ENCODE measurements at regions not wholly inside any gene's neighbourhood (a gene's known extent, or its start where the extent isn't known, plus 50 kb on each side); places are given as distances from the start of the nearest gene placed in this dataset. TPM values are rescaled to one million over a fixed set of nuclear protein-coding genes. Genes with fewer than 3 reads are reported as not detected.

DNA sequence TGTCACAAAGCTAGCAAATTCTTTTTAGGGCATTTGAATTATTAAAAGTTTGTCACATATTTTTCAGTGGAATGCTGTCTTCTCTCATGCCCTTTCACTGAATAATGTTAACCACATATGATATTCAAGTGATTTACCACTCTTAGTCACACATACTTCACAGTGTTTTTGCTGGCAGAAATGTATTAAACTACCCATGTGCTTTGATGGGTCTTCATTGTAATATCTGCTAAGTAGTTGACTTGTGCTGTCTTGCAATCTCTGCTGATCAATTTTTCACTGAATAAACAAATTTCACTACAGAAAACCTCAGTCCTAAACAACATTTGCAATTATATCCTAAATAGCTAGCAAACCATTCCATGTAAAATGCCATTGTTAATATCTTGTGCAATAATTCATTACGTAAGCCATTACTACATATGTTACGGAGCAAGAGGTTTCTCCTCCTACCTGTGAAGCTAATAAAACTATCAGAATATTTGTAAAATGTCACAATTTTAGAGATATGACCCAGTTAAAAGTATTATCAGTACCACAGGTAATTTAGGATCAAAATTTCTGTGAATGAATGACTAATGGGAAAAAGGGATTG lies 64.6 kb upstream of the LMO3 start:
- no peaks in the 10 kb centered on the region for H3K36me3 Mint-ChIP-seq (ENCODE audit: insufficient read depth, unreplicated experiment)
- BruUV-seq (replicated peaks): no TSS peak
- H3K4me3 Mint-ChIP-seq (ENCODE audit: unreplicated experiment): no peak overlapping the region
- POLR2A ChIA-PET: no interaction called here
- peaks cover 4% of the 10 kb centered on the region for H3K4me1 Mint-ChIP-seq (ENCODE audit: insufficient read depth, unreplicated experiment)
- no peak overlapping the region for H3K27ac Mint-ChIP-seq (ENCODE audit: low read depth, unreplicated experiment)
- intact Hi-C loops (cut with micrococcal nuclease): no loop called here
- TF ChIP-seq, protein P1, sequence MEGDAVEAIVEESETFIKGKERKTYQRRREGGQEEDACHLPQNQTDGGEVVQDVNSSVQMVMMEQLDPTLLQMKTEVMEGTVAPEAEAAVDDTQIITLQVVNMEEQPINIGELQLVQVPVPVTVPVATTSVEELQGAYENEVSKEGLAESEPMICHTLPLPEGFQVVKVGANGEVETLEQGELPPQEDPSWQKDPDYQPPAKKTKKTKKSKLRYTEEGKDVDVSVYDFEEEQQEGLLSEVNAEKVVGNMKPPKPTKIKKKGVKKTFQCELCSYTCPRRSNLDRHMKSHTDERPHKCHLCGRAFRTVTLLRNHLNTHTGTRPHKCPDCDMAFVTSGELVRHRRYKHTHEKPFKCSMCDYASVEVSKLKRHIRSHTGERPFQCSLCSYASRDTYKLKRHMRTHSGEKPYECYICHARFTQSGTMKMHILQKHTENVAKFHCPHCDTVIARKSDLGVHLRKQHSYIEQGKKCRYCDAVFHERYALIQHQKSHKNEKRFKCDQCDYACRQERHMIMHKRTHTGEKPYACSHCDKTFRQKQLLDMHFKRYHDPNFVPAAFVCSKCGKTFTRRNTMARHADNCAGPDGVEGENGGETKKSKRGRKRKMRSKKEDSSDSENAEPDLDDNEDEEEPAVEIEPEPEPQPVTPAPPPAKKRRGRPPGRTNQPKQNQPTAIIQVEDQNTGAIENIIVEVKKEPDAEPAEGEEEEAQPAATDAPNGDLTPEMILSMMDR (IDR thresholded peaks at IDR 0.05; ENCODE audit: unreplicated experiment): no peak
- no peaks in the 10 kb centered on the region for H3K27me3 Mint-ChIP-seq (ENCODE audit: insufficient read depth, unreplicated experiment)
- H3K9me3 Mint-ChIP-seq (ENCODE audit: unreplicated experiment): no peaks in the 10 kb centered on the region
- peak; percentile 33 for DNase-seq (ENCODE audit: unreplicated experiment)
- CTCF ChIA-PET: interaction anchor here (0.7 to 0.9 kb wide), 2 partner anchors 52 to 284 kb away, joined by 3 to 6 read pairs; no protein-coding TSS in a partner anchor

DNA sequence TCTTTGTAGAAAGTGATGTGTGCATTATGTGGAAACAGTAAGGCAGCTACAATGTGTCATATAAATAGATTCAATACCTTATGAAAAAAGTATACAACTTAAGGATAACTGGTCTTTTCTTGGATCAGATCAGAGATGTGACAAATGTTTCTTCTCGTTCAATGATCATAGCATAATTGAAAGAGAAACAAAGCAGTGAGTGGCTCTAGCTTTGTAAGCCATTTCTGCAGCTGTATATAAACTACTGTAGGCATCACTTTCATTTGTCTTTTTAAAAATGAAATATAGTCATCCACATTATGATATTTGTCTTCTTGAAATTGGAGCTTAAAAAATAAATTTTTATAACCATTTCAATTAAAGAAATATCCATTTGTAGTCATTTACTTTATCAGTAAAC lies 63.8 kb upstream of the LMO3 start:
- BruUV-seq (replicated peaks): no TSS peak
- Mint-ChIP-seq H3K4me3 (ENCODE audit: unreplicated experiment) (no peak overlapping the region), H3K9me3 (ENCODE audit: unreplicated experiment) (no peaks in the 10 kb centered on the region), H3K36me3 (ENCODE audit: insufficient read depth, unreplicated experiment) (no peaks in the 10 kb centered on the region), H3K27ac (ENCODE audit: low read depth, unreplicated experiment) (no peak overlapping the region), H3K27me3 (ENCODE audit: insufficient read depth, unreplicated experiment) (no peaks in the 10 kb centered on the region), H3K4me1 (ENCODE audit: insufficient read depth, unreplicated experiment) (peaks cover 4% of the 10 kb centered on the region)
- DNase-seq (ENCODE audit: unreplicated experiment): no peak
- TF ChIP-seq, protein P1 (IDR thresholded peaks at IDR 0.05; ENCODE audit: unreplicated experiment): no peak
- ChIA-PET CTCF (interaction anchor here (0.6 to 0.9 kb wide), 3 partner anchors 51 to 1014 kb away, joined by 3 to 6 read pairs (median 3); no protein-coding TSS in a partner anchor), POLR2A (no interaction called here)
- intact Hi-C loops (cut with micrococcal nuclease): no loop called here

DNA sequence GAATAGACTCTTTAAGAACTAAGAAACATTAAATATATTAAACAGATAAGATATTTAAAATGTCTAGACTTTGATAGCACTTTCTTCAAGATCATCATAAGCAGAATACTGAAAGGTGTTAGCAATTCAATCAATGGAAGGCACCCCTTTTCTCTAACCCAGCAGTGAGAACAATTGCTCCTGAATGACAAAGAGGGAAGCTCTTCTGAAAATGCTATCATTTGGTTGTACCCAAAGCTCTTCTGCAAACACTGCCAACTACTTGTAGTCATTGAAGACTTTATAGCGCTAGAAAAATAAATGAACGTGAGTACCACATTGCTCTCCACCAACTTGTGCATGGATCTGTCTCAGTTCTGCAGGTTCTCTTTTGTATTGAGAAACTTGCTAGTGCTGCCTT lies 62.2 kb upstream of the LMO3 start:
- H3K27ac Mint-ChIP-seq (ENCODE audit: low read depth, unreplicated experiment): no peak overlapping the region
- no peak overlapping the region for H3K4me3 Mint-ChIP-seq (ENCODE audit: unreplicated experiment)
- no peaks in the 10 kb centered on the region for H3K36me3 Mint-ChIP-seq (ENCODE audit: insufficient read depth, unreplicated experiment)
- TF ChIP-seq, protein P1 (IDR thresholded peaks at IDR 0.05; ENCODE audit: unreplicated experiment): no peak
- DNase-seq (ENCODE audit: unreplicated experiment): no peak
- H3K4me1 Mint-ChIP-seq (ENCODE audit: insufficient read depth, unreplicated experiment): peaks cover 4% of the 10 kb centered on the region
- no peaks in the 10 kb centered on the region for H3K9me3 Mint-ChIP-seq (ENCODE audit: unreplicated experiment)
- ChIA-PET CTCF (no interaction called here), POLR2A (no interaction called here)
- intact Hi-C loops (cut with micrococcal nuclease): no loop called here
- BruUV-seq (replicated peaks): no TSS peak
- H3K27me3 Mint-ChIP-seq (ENCODE audit: insufficient read depth, unreplicated experiment): no peaks in the 10 kb centered on the region

DNA sequence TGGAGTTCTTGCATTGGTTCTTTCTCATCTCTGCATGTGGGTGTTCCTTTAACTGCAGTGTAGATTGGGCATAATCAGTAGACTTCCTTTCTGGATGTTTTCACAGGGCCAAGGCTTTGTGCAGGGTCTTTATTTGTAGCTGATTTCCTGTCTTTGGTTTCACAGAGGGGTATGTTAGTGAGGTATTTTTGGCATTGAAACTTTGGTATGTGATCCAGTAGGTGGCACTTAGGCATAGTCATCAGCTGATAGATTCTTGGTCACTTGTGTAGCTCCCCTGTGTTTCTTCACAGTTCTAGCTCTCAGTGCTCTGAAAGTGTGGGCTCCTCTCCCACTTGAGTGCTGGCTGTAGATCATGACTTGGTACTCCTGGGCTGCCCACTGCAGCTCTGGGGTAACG lies 52.7 kb upstream of the LMO3 start:
- POLR2A ChIA-PET: no interaction called here
- Mint-ChIP-seq H3K27ac (ENCODE audit: low read depth, unreplicated experiment) (no peak overlapping the region), H3K27me3 (ENCODE audit: insufficient read depth, unreplicated experiment) (no peaks in the 10 kb centered on the region), H3K36me3 (ENCODE audit: insufficient read depth, unreplicated experiment) (no peaks in the 10 kb centered on the region), H3K9me3 (ENCODE audit: unreplicated experiment) (no peaks in the 10 kb centered on the region), H3K4me3 (ENCODE audit: unreplicated experiment) (no peak overlapping the region), H3K4me1 (ENCODE audit: insufficient read depth, unreplicated experiment) (no peaks in the 10 kb centered on the region)
- CTCF ChIA-PET: no interaction called here
- DNase-seq (ENCODE audit: unreplicated experiment): no peak
- TF ChIP-seq, protein P1 (IDR thresholded peaks at IDR 0.05; ENCODE audit: unreplicated experiment): no peak
- intact Hi-C loops (cut with micrococcal nuclease): no loop called here
- no TSS peak for BruUV-seq (replicated peaks)

Small RNA genes in the stretch of these regions (microRNA-seq; reads per million reads assigned to microRNA genes)
- not detected for gene MIR3974
